HEK293 (cell line): ENCODE measurements at regions not wholly inside any gene's neighbourhood (a gene's known extent, or its start where the extent isn't known, plus 50 kb on each side); places are given as distances from the start of the nearest gene placed in this dataset.

ENCODE experiments used
- CTCF ChIA-PET: fragments of 350-600 bp; formaldehyde crosslinking; extraction: SDS; loops from one replicate; lab custom pipeline; 2021; ENCODE audit warnings: antibody characterized with exemption; lab: Yijun Ruan, JAX
- POLR2A ChIA-PET: fragments of 300-600 bp; formaldehyde crosslinking; extraction: SDS; loops from one replicate; lab custom pipeline; 2020; ENCODE audit warnings: antibody characterized with exemption, inconsistent platforms; lab: Yijun Ruan, JAX
- H3K27ac ChIP-seq: fragments of 200-500 bp; sonication (Bioruptor generic); 2 replicates; pipeline ENCODE4 v1.5.1; 2014; ENCODE audit warnings: low read depth, low read length, control low read depth, inconsistent platforms; ENCODE audit errors: extremely low read depth
- H3K36me3 ChIP-seq, 2 experiments: fragments of 200-500 bp in 1 of 2; sonication (Bioruptor generic) in 1 of 2; 1 replicate in 1 of 2; 2 replicates in 1 of 2; pipeline ENCODE4 v1.5.1; 2014 to 2017; ENCODE audit warnings: inconsistent platforms in 2 of 2, low read length in 2 of 2; ENCODE audit not compliant: control insufficient read depth in 2 of 2, insufficient read depth in 1 of 2
- H3K4me1 ChIP-seq: fragments of 200-500 bp; sonication (Bioruptor generic); 2 replicates; pipeline ENCODE4 v1.5.1; 2014; ENCODE audit warnings: mild to moderate bottlenecking, low read length, inconsistent platforms; ENCODE audit not compliant: control insufficient read depth, insufficient read depth
- H3K4me3 ChIP-seq: 2 replicates; pipeline ENCODE4 v1.5.1; 2011; ENCODE audit warnings: low read depth, mild to moderate bottlenecking, control low read depth, low read length, moderate library complexity
- H3K9me3 ChIP-seq: fragments of 200-500 bp; sonication (Bioruptor generic); 2 replicates; pipeline ENCODE4 v1.5.1; 2014; ENCODE audit warnings: low read depth, low read length, inconsistent platforms; ENCODE audit not compliant: control insufficient read depth, insufficient read depth
- PRDM1 ChIP-seq: fragments of 450-650 bp; formaldehyde crosslinking; IDR thresholded peaks from 2 replicates; pipeline ENCODE4; 2016; ENCODE audit warnings: missing biosample characterization, missing genetic modification characterization
- REST ChIP-seq: fragments of 450-650 bp; formaldehyde crosslinking; IDR thresholded peaks from 2 replicates; pipeline ENCODE4 v1.5.1; 2016; ENCODE audit warnings: missing biosample characterization, missing genetic modification characterization
- SALL2 ChIP-seq: fragments of 450-650 bp; formaldehyde crosslinking; IDR thresholded peaks from 2 replicates; pipeline ENCODE4 v1.5.0; 2017; ENCODE audit warnings: missing biosample characterization, mild to moderate bottlenecking, missing genetic modification characterization, borderline replicate concordance
- SP2 ChIP-seq: fragments of 450-650 bp; formaldehyde crosslinking; IDR thresholded peaks from 2 replicates; pipeline ENCODE4 v1.5.1; 2016; ENCODE audit warnings: missing biosample characterization, missing genetic modification characterization
- YY1 ChIP-seq: fragments of 450-650 bp; formaldehyde crosslinking; IDR thresholded peaks from 2 replicates; pipeline ENCODE4 v1.5.1; 2018; ENCODE audit warnings: missing biosample characterization, missing genetic modification characterization
- ZBTB7A ChIP-seq: fragments of 450-650 bp; formaldehyde crosslinking; IDR thresholded peaks from 2 replicates; pipeline ENCODE4 v1.5.1; 2016; ENCODE audit warnings: low read depth, missing biosample characterization, missing genetic modification characterization
- ZIC2 ChIP-seq: fragments of 450-650 bp; formaldehyde crosslinking; IDR thresholded peaks from 2 replicates; pipeline ENCODE4 v1.5.1; 2016; ENCODE audit warnings: missing biosample characterization, missing genetic modification characterization
- ZNF24 ChIP-seq: fragments of 450-650 bp; formaldehyde crosslinking; IDR thresholded peaks from 2 replicates; pipeline ENCODE4 v1.5.1; 2016; ENCODE audit warnings: missing biosample characterization, missing genetic modification characterization
- ZNF292 ChIP-seq: fragments of 450-650 bp; formaldehyde crosslinking; IDR thresholded peaks from 2 replicates; pipeline ENCODE4 v1.5.1; 2016; ENCODE audit warnings: low read depth, missing biosample characterization, missing genetic modification characterization, borderline replicate concordance
- ZNF48 ChIP-seq: fragments of 450-650 bp; formaldehyde crosslinking; IDR thresholded peaks from 2 replicates; pipeline ENCODE4 v1.5.1; 2016; ENCODE audit warnings: missing biosample characterization, missing genetic modification characterization
- ZNF544 ChIP-seq: fragments of 450-650 bp; formaldehyde crosslinking; IDR thresholded peaks from 2 replicates; pipeline ENCODE4 v1.5.0; 2017; ENCODE audit warnings: missing biosample characterization, missing genetic modification characterization
- ZNF549 ChIP-seq: fragments of 450-650 bp; IDR thresholded peaks from 2 replicates; pipeline ENCODE4 v1.5.1; 2018; ENCODE audit warnings: missing biosample characterization, missing genetic modification characterization, mild to moderate bottlenecking, inconsistent platforms, moderate library complexity
- ZNF560 ChIP-seq: fragments of 450-650 bp; formaldehyde crosslinking; IDR thresholded peaks from 2 replicates; pipeline ENCODE4 v1.5.1; 2017; ENCODE audit warnings: missing biosample characterization, missing genetic modification characterization, borderline replicate concordance
- ZNF580 ChIP-seq: fragments of 450-650 bp; formaldehyde crosslinking; IDR thresholded peaks from 2 replicates; pipeline ENCODE4 v1.5.1; 2016; ENCODE audit warnings: missing biosample characterization, missing genetic modification characterization
- ZNF621 ChIP-seq: fragments of 450-650 bp; formaldehyde crosslinking; IDR thresholded peaks from 2 replicates; pipeline ENCODE4 v1.5.1; 2017; ENCODE audit warnings: missing biosample characterization, missing genetic modification characterization
- ZNF76 ChIP-seq: fragments of 450-650 bp; formaldehyde crosslinking; IDR thresholded peaks from 2 replicates; pipeline ENCODE4; 2016; ENCODE audit warnings: low read depth, missing biosample characterization, missing genetic modification characterization, borderline replicate concordance
- ZNF837 ChIP-seq: fragments of 450-650 bp; formaldehyde crosslinking; IDR thresholded peaks from 2 replicates; pipeline ENCODE4 v1.5.1; 2016; ENCODE audit warnings: missing biosample characterization, missing genetic modification characterization
- TF ChIP-seq, protein P1 (sequence below): fragments of 450-650 bp; formaldehyde crosslinking; IDR thresholded peaks from 2 replicates; pipeline ENCODE4 v1.5.1; 2017; ENCODE audit warnings: missing biosample characterization, missing genetic modification characterization
- TF ChIP-seq, protein P2 (sequence below): fragments of 450-650 bp; formaldehyde crosslinking; IDR thresholded peaks from 2 replicates; pipeline ENCODE4 v1.5.1; 2016; ENCODE audit warnings: missing biosample characterization, missing genetic modification characterization, borderline replicate concordance
- TF ChIP-seq, protein P3 (sequence below): fragments of 450-650 bp; formaldehyde crosslinking; IDR thresholded peaks from 2 replicates; pipeline ENCODE4 v1.5.1; 2016; ENCODE audit warnings: missing biosample characterization, missing genetic modification characterization
- TF ChIP-seq, protein P4 (sequence below): fragments of 450-650 bp; formaldehyde crosslinking; IDR thresholded peaks from 2 replicates; pipeline ENCODE4 v1.5.1; 2016; ENCODE audit warnings: missing biosample characterization, missing genetic modification characterization
- TF ChIP-seq, protein P5 (sequence below): fragments of 450-650 bp; formaldehyde crosslinking; IDR thresholded peaks from 2 replicates; pipeline ENCODE4 v1.5.1; 2016; ENCODE audit warnings: missing biosample characterization, missing genetic modification characterization

- ChIA-PET POLR2A (no interaction called here), CTCF (no interaction called here)
- H3K36me3 ChIP-seq: no peaks in the 10 kb centered on the region
- no peaks in the 10 kb centered on the region for H3K4me1 ChIP-seq
- H3K27ac ChIP-seq: no peak overlapping the region
- no peaks in the 10 kb centered on the region for H3K9me3 ChIP-seq
- H3K4me3 ChIP-seq: no peak overlapping the region
- TF ChIP-seq ZNF48 (tag by site-specific recombination) (no peak), ZNF580 (tag by site-specific recombination) (no peak), ZNF292 (tag by site-specific recombination) (no peak), ZNF76 (tag by site-specific recombination) (no peak), YY1 (no peak), PRDM1 (tag by site-specific recombination) (no peak), ZNF560 (tag by site-specific recombination) (no peak), ZBTB7A (no peak), SALL2 (no peak), SP2 (tag by site-specific recombination) (no peak), ZIC2 (tag by site-specific recombination) (no peak), ZNF621 (no peak), ZNF549 (tag by site-specific recombination) (no peak), ZNF544 (tag by site-specific recombination) (no peak)
- TF ChIP-seq, protein P1, sequence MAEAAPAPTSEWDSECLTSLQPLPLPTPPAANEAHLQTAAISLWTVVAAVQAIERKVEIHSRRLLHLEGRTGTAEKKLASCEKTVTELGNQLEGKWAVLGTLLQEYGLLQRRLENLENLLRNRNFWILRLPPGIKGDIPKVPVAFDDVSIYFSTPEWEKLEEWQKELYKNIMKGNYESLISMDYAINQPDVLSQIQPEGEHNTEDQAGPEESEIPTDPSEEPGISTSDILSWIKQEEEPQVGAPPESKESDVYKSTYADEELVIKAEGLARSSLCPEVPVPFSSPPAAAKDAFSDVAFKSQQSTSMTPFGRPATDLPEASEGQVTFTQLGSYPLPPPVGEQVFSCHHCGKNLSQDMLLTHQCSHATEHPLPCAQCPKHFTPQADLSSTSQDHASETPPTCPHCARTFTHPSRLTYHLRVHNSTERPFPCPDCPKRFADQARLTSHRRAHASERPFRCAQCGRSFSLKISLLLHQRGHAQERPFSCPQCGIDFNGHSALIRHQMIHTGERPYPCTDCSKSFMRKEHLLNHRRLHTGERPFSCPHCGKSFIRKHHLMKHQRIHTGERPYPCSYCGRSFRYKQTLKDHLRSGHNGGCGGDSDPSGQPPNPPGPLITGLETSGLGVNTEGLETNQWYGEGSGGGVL (tag by site-specific recombination): no peak
- TF ChIP-seq, protein P2, sequence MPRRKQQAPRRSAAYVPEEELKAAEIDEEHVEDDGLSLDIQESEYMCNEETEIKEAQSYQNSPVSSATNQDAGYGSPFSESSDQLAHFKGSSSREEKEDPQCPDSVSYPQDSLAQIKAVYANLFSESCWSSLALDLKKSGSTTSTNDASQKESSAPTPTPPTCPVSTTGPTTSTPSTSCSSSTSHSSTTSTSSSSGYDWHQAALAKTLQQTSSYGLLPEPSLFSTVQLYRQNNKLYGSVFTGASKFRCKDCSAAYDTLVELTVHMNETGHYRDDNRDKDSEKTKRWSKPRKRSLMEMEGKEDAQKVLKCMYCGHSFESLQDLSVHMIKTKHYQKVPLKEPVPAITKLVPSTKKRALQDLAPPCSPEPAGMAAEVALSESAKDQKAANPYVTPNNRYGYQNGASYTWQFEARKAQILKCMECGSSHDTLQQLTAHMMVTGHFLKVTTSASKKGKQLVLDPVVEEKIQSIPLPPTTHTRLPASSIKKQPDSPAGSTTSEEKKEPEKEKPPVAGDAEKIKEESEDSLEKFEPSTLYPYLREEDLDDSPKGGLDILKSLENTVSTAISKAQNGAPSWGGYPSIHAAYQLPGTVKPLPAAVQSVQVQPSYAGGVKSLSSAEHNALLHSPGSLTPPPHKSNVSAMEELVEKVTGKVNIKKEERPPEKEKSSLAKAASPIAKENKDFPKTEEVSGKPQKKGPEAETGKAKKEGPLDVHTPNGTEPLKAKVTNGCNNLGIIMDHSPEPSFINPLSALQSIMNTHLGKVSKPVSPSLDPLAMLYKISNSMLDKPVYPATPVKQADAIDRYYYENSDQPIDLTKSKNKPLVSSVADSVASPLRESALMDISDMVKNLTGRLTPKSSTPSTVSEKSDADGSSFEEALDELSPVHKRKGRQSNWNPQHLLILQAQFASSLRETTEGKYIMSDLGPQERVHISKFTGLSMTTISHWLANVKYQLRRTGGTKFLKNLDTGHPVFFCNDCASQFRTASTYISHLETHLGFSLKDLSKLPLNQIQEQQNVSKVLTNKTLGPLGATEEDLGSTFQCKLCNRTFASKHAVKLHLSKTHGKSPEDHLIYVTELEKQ: no peak
- TF ChIP-seq, protein P3, sequence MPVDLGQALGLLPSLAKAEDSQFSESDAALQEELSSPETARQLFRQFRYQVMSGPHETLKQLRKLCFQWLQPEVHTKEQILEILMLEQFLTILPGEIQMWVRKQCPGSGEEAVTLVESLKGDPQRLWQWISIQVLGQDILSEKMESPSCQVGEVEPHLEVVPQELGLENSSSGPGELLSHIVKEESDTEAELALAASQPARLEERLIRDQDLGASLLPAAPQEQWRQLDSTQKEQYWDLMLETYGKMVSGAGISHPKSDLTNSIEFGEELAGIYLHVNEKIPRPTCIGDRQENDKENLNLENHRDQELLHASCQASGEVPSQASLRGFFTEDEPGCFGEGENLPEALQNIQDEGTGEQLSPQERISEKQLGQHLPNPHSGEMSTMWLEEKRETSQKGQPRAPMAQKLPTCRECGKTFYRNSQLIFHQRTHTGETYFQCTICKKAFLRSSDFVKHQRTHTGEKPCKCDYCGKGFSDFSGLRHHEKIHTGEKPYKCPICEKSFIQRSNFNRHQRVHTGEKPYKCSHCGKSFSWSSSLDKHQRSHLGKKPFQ (tag by site-specific recombination): no peak
These were observed 1773.5 kb upstream of the WWC1 start for GRCh38 chr5:166517976-166518375.

- CTCF ChIA-PET: no interaction called here
- Histone ChIP-seq H3K9me3 (no peaks in the 10 kb centered on the region), H3K36me3 (no peaks in the 10 kb centered on the region), H3K4me1 (no peaks in the 10 kb centered on the region), H3K4me3 (no peak overlapping the region), H3K27ac (no peak overlapping the region)
- POLR2A ChIA-PET: no interaction called here
- no peak for TF ChIP-seq REST (tag by site-specific recombination)
- TF ChIP-seq, protein P4, sequence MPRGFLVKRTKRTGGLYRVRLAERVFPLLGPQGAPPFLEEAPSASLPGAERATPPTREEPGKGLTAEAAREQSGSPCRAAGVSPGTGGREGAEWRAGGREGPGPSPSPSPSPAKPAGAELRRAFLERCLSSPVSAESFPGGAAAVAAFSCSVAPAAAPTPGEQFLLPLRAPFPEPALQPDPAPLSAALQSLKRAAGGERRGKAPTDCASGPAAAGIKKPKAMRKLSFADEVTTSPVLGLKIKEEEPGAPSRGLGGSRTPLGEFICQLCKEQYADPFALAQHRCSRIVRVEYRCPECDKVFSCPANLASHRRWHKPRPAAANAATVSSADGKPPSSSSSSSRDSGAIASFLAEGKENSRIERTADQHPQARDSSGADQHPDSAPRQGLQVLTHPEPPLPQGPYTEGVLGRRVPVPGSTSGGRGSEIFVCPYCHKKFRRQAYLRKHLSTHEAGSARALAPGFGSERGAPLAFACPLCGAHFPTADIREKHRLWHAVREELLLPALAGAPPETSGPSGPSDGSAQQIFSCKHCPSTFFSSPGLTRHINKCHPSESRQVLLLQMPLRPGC (tag by site-specific recombination): no peak
- no peak for TF ChIP-seq ZNF24
- TF ChIP-seq, protein P5, sequence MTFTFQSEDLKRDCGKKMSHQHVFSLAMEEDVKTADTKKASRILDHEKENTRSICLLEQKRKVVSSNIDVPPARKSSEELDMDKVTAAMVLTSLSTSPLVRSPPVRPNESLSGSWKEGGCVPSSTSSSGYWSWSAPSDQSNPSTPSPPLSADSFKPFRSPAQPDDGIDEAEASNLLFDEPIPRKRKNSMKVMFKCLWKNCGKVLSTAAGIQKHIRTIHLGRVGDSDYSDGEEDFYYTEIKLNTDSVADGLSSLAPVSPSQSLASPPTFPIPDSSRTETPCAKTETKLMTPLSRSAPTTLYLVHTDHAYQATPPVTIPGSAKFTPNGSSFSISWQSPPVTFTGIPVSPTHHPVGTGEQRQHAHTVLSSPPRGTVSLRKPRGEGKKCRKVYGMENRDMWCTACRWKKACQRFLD (tag by site-specific recombination): no peak
- TF ChIP-seq ZNF837 (tag by site-specific recombination): no peak
These were observed 1768.2 kb upstream of the WWC1 start for GRCh38 chr5:166523206-166523605.
